HCT116 (cell line): ENCODE measurements at regions not wholly inside any gene's neighbourhood (a gene's known extent, or its start where the extent isn't known, plus 50 kb on each side); places are given as distances from the start of the nearest gene placed in this dataset.

ENCODE experiments used
- ATAC-seq: fragments of 200-7000 bp; cut with Tn5 transposase; 2 replicates; pipeline ENCODE4 v1.9.1; 2020; ENCODE audit warnings: mild to moderate bottlenecking, moderate library complexity
- BruUV-seq: library from RNA; stranded (reverse); fragments of 400-500 nt; replicated peaks from 2 replicates; lab custom pipeline; 2021; lab: Mats Ljungman, UMichigan
- CTCF ChIA-PET: fragments of 300-600 bp; sonication (Branson Sonifier 250); formaldehyde crosslinking; loops from one replicate; lab custom pipeline; 2021; ENCODE audit warnings: antibody characterized with exemption; lab: Charles Lee
- POLR2A ChIA-PET: fragments of 300-600, 350-600 bp; sonication (Branson Sonifier 250); formaldehyde crosslinking; loops from one replicate; lab custom pipeline; 2021; ENCODE audit warnings: antibody characterized with exemption; lab: Charles Lee
- RAD21 ChIA-PET, 2 experiments: fragments of 300-600 bp; sonication (Branson Sonifier 250); formaldehyde crosslinking; loops; one replicate each; lab custom pipeline; 2023; ENCODE audit warnings: low total read pairs in 2 of 2; ENCODE audit not compliant: uncharacterized antibody in 2 of 2, unreplicated experiment in 2 of 2, low non-redundant PET in 1 of 2; lab: Charles Lee
- DNase-seq: peaks from one replicate; pipeline ENCODE4 v3.0.0-alpha.2; 2010; ENCODE audit warnings: low read depth, low spot score
- H2AFZ ChIP-seq: fragments of 200-600 bp; shearing (Covaris generic), sonication (generic); 2 replicates; pipeline ENCODE4 v1.6.1; 2017; ENCODE audit warnings: low read depth, mixed run types, mixed read lengths, antibody characterized with exemption, low read length; ENCODE audit not compliant: poor library complexity, severe bottlenecking
- H3K27ac ChIP-seq: 2 replicates; pipeline ENCODE4 v1.5.1; 2012; ENCODE audit warnings: low read depth, low read length
- H3K27me3 ChIP-seq: fragments of 200-600 bp; sonication (generic); 2 replicates; pipeline ENCODE4 v1.6.1; 2016; ENCODE audit warnings: mixed run types, low read length, mixed read lengths; ENCODE audit not compliant: insufficient read depth
- H3K36me3 ChIP-seq, 2 experiments: fragments of 200-500 bp in 1 of 2; fragments of 200-600 bp in 1 of 2; sonication (Bioruptor generic) in 1 of 2; sonication (generic) in 1 of 2; 2 replicates each; pipeline versions ENCODE4 v1.5.1 to v1.6.1; 2014 to 2016; ENCODE audit warnings: low read length in 2 of 2, inconsistent platforms in 1 of 2, mixed read lengths in 1 of 2, mixed run types in 1 of 2; ENCODE audit not compliant: insufficient read depth in 2 of 2, control insufficient read depth in 1 of 2
- H3K4me1 ChIP-seq, 2 experiments: fragments of 200-600 bp in 1 of 2; sonication (generic) in 1 of 2; 2 replicates each; pipeline versions ENCODE4 v1.5.1 to v1.6.1; 2012 to 2017; ENCODE audit warnings: low read length in 2 of 2, inconsistent platforms in 1 of 2, mild to moderate bottlenecking in 1 of 2, mixed read lengths in 1 of 2, mixed run types in 1 of 2, moderate library complexity in 1 of 2; ENCODE audit not compliant: insufficient read depth in 2 of 2, control insufficient read depth in 1 of 2
- H3K4me2 ChIP-seq: fragments of 200-600 bp; sonication (generic); 2 replicates; pipeline ENCODE4 v1.6.1; 2017; ENCODE audit warnings: mixed run types, low read length, mixed read lengths
- H3K4me3 ChIP-seq, 2 experiments: fragments of 200-600 bp in 1 of 2; sonication (generic) in 1 of 2; replicated peaks in 1 of 2; 2 replicates each; pipeline ENCODE4 v1.5.1; 2011 to 2016; ENCODE audit warnings: low read length in 2 of 2, control low read depth in 1 of 2, low read depth in 1 of 2, mild to moderate bottlenecking in 1 of 2, mixed read lengths in 1 of 2, mixed run types in 1 of 2
- H3K79me2 ChIP-seq: fragments of 200-600 bp; sonication (generic); 2 replicates; pipeline ENCODE4 v1.6.1; 2017; ENCODE audit warnings: mild to moderate bottlenecking, mixed run types, low read length, moderate library complexity, mixed read lengths; ENCODE audit not compliant: insufficient read depth
- H3K9ac ChIP-seq: fragments of 200-600 bp; sonication (generic); 2 replicates; pipeline ENCODE4 v1.6.1; 2016; ENCODE audit warnings: low read length, mixed read lengths
- H3K9me2 ChIP-seq: fragments of 200-600 bp; sonication (generic), shearing (Covaris generic); 2 replicates; pipeline ENCODE4 v1.6.1; 2017; ENCODE audit warnings: mixed run types, mild to moderate bottlenecking, moderate library complexity; ENCODE audit not compliant: insufficient read depth
- H3K9me3 ChIP-seq, 2 experiments: fragments of 200-500 bp in 1 of 2; fragments of 200-600 bp in 1 of 2; sonication (Bioruptor generic) in 1 of 2; sonication (generic) in 1 of 2; 2 replicates each; pipeline ENCODE4 v1.6.1; 2014 to 2017; ENCODE audit warnings: low read length in 2 of 2, mixed read lengths in 2 of 2, inconsistent platforms in 1 of 2, low read depth in 1 of 2, mild to moderate bottlenecking in 1 of 2, mixed run types in 1 of 2, moderate library complexity in 1 of 2; ENCODE audit not compliant: control insufficient read depth in 1 of 2, insufficient read depth in 1 of 2
- H4K20me1 ChIP-seq: fragments of 200-600 bp; sonication (generic), shearing (Covaris generic); 2 replicates; pipeline ENCODE4 v1.6.1; 2017; ENCODE audit warnings: mixed run types, mild to moderate bottlenecking, moderate library complexity; ENCODE audit not compliant: insufficient read depth
- ATF3 ChIP-seq: IDR thresholded peaks from 2 replicates; pipeline ENCODE4 v1.6.1; 2012
- CBX3 ChIP-seq: IDR thresholded peaks from 2 replicates; pipeline ENCODE4 v1.6.1; 2012; ENCODE audit warnings: low read depth
- CEBPB ChIP-seq: IDR thresholded peaks from 2 replicates; pipeline ENCODE4 v1.6.1; 2012; ENCODE audit warnings: low read depth
- CTCF ChIP-seq, 3 experiments: fragments of 200-600 bp in 1 of 3; sonication (generic) in 1 of 3; IDR thresholded peaks in 2 of 3; conservative IDR thresholded peaks in 1 of 3; 2 replicates each; pipeline ENCODE4 v1.5.1; 2012 to 2017; ENCODE audit warnings: low read depth in 2 of 3, low read length in 2 of 3, antibody characterized with exemption in 1 of 3, borderline replicate concordance in 1 of 3, control low read depth in 1 of 3, mild to moderate bottlenecking in 1 of 3, mixed read lengths in 1 of 3, mixed run types in 1 of 3, moderate library complexity in 1 of 3; ENCODE audit not compliant: insufficient read depth in 1 of 3
- EGR1 ChIP-seq: IDR thresholded peaks from 2 replicates; pipeline ENCODE4 v1.6.1; 2012; ENCODE audit warnings: low read depth
- ELF1 ChIP-seq: IDR thresholded peaks from 2 replicates; pipeline ENCODE4 v1.6.1; 2012; ENCODE audit warnings: low read depth, borderline replicate concordance
- EZH2phosphoT487 ChIP-seq: fragments of 200-600 bp; IDR thresholded peaks from 2 replicates; pipeline ENCODE4 v1.6.1; 2018; ENCODE audit warnings: antibody characterized with exemption, borderline replicate concordance
- JUND ChIP-seq: IDR thresholded peaks from 2 replicates; pipeline ENCODE4 v1.6.1; 2012
- MAX ChIP-seq: IDR thresholded peaks from 2 replicates; pipeline ENCODE4 v1.6.1; 2012
- POLR2A ChIP-seq: IDR thresholded peaks from 2 replicates; pipeline ENCODE4 v1.7.0; 2011; ENCODE audit warnings: borderline replicate concordance; ENCODE audit not compliant: insufficient read depth, insufficient read length; ENCODE audit errors: extremely low read depth
- POLR2AphosphoS5 ChIP-seq: IDR thresholded peaks from 2 replicates; pipeline ENCODE4 v1.6.1; 2011; ENCODE audit warnings: mild to moderate bottlenecking, low read depth, low read length, moderate library complexity
- RAD21 ChIP-seq: IDR thresholded peaks from 2 replicates; pipeline ENCODE4 v1.6.1; 2012; ENCODE audit warnings: low read depth, mild to moderate bottlenecking
- SIN3A ChIP-seq: IDR thresholded peaks from 2 replicates; pipeline ENCODE4 v1.6.1; 2012; ENCODE audit warnings: low read depth
- SP1 ChIP-seq: IDR thresholded peaks from 2 replicates; pipeline ENCODE4 v1.6.1; 2012; ENCODE audit warnings: low read depth
- SRF ChIP-seq: IDR thresholded peaks from 2 replicates; pipeline ENCODE4 v1.6.1; 2012; ENCODE audit warnings: low read depth
- TCF7L2 ChIP-seq: IDR thresholded peaks from 2 replicates; pipeline ENCODE4 v1.7.0; 2011; ENCODE audit warnings: borderline replicate concordance, inconsistent platforms; ENCODE audit not compliant: insufficient read depth, insufficient read length; ENCODE audit errors: extremely low read depth
- ZBTB33 ChIP-seq: IDR thresholded peaks from 2 replicates; pipeline ENCODE4 v1.6.1; 2011; ENCODE audit warnings: mild to moderate bottlenecking, low read length, moderate library complexity; ENCODE audit not compliant: insufficient replicate concordance; ENCODE audit errors: extremely low read depth
- ZNF274 ChIP-seq: fragments of 200-500 bp; sonication (Bioruptor generic); IDR thresholded peaks from 2 replicates; pipeline ENCODE4 v1.6.1; 2014; ENCODE audit warnings: mild to moderate bottlenecking, low read depth, low read length, inconsistent platforms
- intact Hi-C: fragments of 100-400 bp; cut with micrococcal nuclease; formaldehyde crosslinking; loops from 2 replicates; pipeline ENCODE4 v1.10.0; 2022

- BruUV-seq = no TSS peak
- Histone ChIP-seq H3K27me3 (no peaks in the 10 kb centered on the region), H3K79me2 (no peaks in the 10 kb centered on the region), H3K36me3 (no peaks in the 10 kb centered on the region), H3K9me3 (peaks cover 7 to 27% of the 10 kb centered on the region in 2 experiments; a peak in 2 of 4 replicates), H3K9me2 (no peaks in the 10 kb centered on the region), H3K4me3 (no peak overlapping the region), H3K4me1 (no peaks in the 10 kb centered on the region), H3K4me2 (no peak overlapping the region), H3K27ac (no peak overlapping the region), H2AFZ (no peak overlapping the region), H3K9ac (no peak overlapping the region), H4K20me1 (no peaks in the 10 kb centered on the region)
- ChIA-PET CTCF (no interaction called here), POLR2A (no interaction called here), RAD21 (no interaction called here)
- no peak for TF ChIP-seq CEBPB
- intact Hi-C loops = no loop called here
- DNase-seq (no peak), ATAC-seq (no peak)
These were observed 717.6 kb upstream of the NOVA1 start for GRCh38 chr14:27315477-27315876.

- H3K4me2 ChIP-seq = no peak overlapping the region
- H3K4me1 ChIP-seq = no peaks in the 10 kb centered on the region
- H3K9me3 ChIP-seq = peaks cover 7 to 23% of the 10 kb centered on the region in 2 experiments; a peak in 2 of 4 replicates
- no peaks in the 10 kb centered on the region for H3K9me2 ChIP-seq
- no peak overlapping the region for H3K9ac ChIP-seq
- no peaks in the 10 kb centered on the region for H3K79me2 ChIP-seq
- ChIA-PET RAD21 (no interaction called here), POLR2A (no interaction called here), CTCF (no interaction called here)
- H3K36me3 ChIP-seq = no peaks in the 10 kb centered on the region
- no peak overlapping the region for H3K27ac ChIP-seq
- no peaks in the 10 kb centered on the region for H4K20me1 ChIP-seq
- ATAC-seq = no peak
- no TSS peak for BruUV-seq
- H3K4me3 ChIP-seq = no peak overlapping the region
- no peaks in the 10 kb centered on the region for H3K27me3 ChIP-seq
- DNase-seq = no peak
- no peak for TF ChIP-seq ATF3
- TF ChIP-seq SRF = no peak
- no peak for TF ChIP-seq SIN3A
- TF ChIP-seq POLR2AphosphoS5 = no peak
- TF ChIP-seq EGR1 = no peak
- no peak for TF ChIP-seq JUND
- TF ChIP-seq RAD21 = no peak
- no peak for TF ChIP-seq ZNF274
- no peak for TF ChIP-seq POLR2A
- TF ChIP-seq ELF1 = no peak
- TF ChIP-seq CTCF (IDR thresholded peaks at IDR 0.05 in 2 of 3, conservative IDR thresholded peaks at IDR 0.05 in 1 of 3; ENCODE audit: borderline replicate concordance in 1 of 3, insufficient read depth in 1 of 3, low read depth in 2 of 3, low read length in 2 of 3) = no peak
- no peak for TF ChIP-seq SP1
- no peak for TF ChIP-seq CBX3
- TF ChIP-seq TCF7L2 = no peak
- TF ChIP-seq EZH2phosphoT487 = no peak
- no peak for TF ChIP-seq MAX
- no peak for TF ChIP-seq ZBTB33
- intact Hi-C loops = no loop called here
- H2AFZ ChIP-seq = no peak overlapping the region
These were observed 718.1 kb upstream of the NOVA1 start for GRCh38 chr14:27315947-27316346.
